Esophagus muscularis mucosa (tissue), 4 donors: ENCODE measurements at regions not wholly inside any gene's neighbourhood (a gene's known extent, or its start where the extent isn't known, plus 50 kb on each side); places are given as distances from the start of the nearest gene placed in this dataset.

Experiments used
- DNase-seq: peaks from one replicate; pipeline ENCODE4 v3.0.0-alpha.2; 2017; ENCODE audit errors: extremely low spot score
- H3K27ac ChIP-seq, 4 donors: fragments of 200-600 bp; sonication (generic); replicated peaks in 1 of 4; 1 replicate in 3 of 4; 2 replicates in 1 of 4; pipeline ENCODE4 v1.5.1; 2016 to 2019; ENCODE audit warnings: mild to moderate bottlenecking in 1 of 4
- H3K27me3 ChIP-seq, 4 donors: fragments of 200-600 bp; sonication (generic); one replicate each; pipeline versions ENCODE4 v1.5.1 to v1.6.0; 2016 to 2019
- H3K36me3 ChIP-seq, 4 donors: fragments of 200-600 bp; sonication (generic); one replicate each; pipeline ENCODE4 v1.5.1; 2016 to 2019
- H3K4me1 ChIP-seq, 4 donors: fragments of 200-600 bp; sonication (generic); one replicate each; pipeline ENCODE4 v1.5.1; 2016 to 2019
- H3K4me3 ChIP-seq, 4 donors: fragments of 200-600 bp; sonication (generic); 1 replicate in 2 of 4; 2 replicates in 2 of 4; pipeline ENCODE4 v1.5.1; 2016 to 2019; ENCODE audit warnings: mild to moderate bottlenecking in 4 of 4, moderate library complexity in 1 of 4
- H3K9me3 ChIP-seq, 4 donors: fragments of 200-600 bp; sonication (generic); 1 replicate in 3 of 4; 2 replicates in 1 of 4; pipeline ENCODE4 v1.5.1; 2016 to 2019
- EP300 ChIP-seq: sonication (generic); formaldehyde crosslinking; IDR thresholded peaks from one replicate; pipeline ENCODE4 v1.6.1; 2017; ENCODE audit warnings: antibody characterized with exemption
- POLR2A ChIP-seq: fragments of 450-650 bp; IDR thresholded peaks from one replicate; pipeline ENCODE4 v1.6.1; 2017; ENCODE audit warnings: antibody characterized with exemption, moderate library complexity, mild to moderate bottlenecking, low read depth
- POLR2AphosphoS5 ChIP-seq, 2 donors: sonication (generic); formaldehyde crosslinking; IDR thresholded peaks; one replicate each; pipeline ENCODE4 v1.6.1; 2017; ENCODE audit warnings: antibody characterized with exemption in 2 of 2
- WGBS: methylation state at CpG from one replicate; pipeline ENCODE4 v1.1.5; 2018; 5-methylcytosine and 5-hydroxymethylcytosine counted together
- intact Hi-C: fragments of 100-400 bp; cut with DNase I; formaldehyde crosslinking; loops from one replicate; pipeline ENCODE4 v1.15.1; 2023
- TF ChIP-seq, protein P1 (sequence below), 3 experiments: fragments of 200-600 bp in 2 of 3; fragments of 450-650 bp in 1 of 3; sonication (generic) in 2 of 3; IDR thresholded peaks; one replicate each; pipeline ENCODE4 v1.5.1; 2017 to 2019; ENCODE audit warnings: antibody characterized with exemption in 3 of 3, mild to moderate bottlenecking in 2 of 3, moderate library complexity in 1 of 3

DNA sequence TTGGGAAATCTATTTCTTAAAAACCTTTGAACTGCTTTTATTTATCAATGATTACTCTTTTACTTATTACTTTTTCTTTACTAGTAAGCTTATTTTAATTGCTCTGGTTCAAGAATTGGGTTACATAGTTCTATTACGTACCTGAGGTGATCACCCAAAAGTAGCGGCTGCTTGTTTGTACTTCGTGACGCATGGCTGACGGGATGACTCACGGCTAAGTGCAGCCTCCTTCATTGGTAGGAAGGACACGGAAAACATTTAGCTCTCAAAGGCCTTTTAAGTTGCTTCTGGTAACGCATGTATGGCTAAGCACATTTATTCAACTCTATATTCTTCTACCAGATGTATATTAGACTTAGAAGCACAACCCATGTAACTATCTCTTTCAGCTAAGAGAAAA is 285.8 kb upstream of the SP4 start:
- no peaks in the 10 kb centered on the region for H3K36me3 ChIP-seq
- no peak overlapping the region for H3K27ac ChIP-seq
- H3K9me3 ChIP-seq: no peaks in the 10 kb centered on the region
- no peaks in the 10 kb centered on the region for H3K4me1 ChIP-seq
- TF ChIP-seq POLR2AphosphoS5 (IDR thresholded peaks at IDR 0.05) (no peak), EP300 (no peak), POLR2A (no peak)
- TF ChIP-seq, protein P1, sequence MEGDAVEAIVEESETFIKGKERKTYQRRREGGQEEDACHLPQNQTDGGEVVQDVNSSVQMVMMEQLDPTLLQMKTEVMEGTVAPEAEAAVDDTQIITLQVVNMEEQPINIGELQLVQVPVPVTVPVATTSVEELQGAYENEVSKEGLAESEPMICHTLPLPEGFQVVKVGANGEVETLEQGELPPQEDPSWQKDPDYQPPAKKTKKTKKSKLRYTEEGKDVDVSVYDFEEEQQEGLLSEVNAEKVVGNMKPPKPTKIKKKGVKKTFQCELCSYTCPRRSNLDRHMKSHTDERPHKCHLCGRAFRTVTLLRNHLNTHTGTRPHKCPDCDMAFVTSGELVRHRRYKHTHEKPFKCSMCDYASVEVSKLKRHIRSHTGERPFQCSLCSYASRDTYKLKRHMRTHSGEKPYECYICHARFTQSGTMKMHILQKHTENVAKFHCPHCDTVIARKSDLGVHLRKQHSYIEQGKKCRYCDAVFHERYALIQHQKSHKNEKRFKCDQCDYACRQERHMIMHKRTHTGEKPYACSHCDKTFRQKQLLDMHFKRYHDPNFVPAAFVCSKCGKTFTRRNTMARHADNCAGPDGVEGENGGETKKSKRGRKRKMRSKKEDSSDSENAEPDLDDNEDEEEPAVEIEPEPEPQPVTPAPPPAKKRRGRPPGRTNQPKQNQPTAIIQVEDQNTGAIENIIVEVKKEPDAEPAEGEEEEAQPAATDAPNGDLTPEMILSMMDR (IDR thresholded peaks at IDR 0.05): no peak
- no peak overlapping the region for H3K4me3 ChIP-seq
- peaks cover 0 to 6% (median 0%) of the 10 kb centered on the region in 4 donors for H3K27me3 ChIP-seq
- 77% methylated on average over 8 of the region's 8 CpGs for WGBS
- intact Hi-C loops: no loop called here
- DNase-seq: no peak

DNA sequence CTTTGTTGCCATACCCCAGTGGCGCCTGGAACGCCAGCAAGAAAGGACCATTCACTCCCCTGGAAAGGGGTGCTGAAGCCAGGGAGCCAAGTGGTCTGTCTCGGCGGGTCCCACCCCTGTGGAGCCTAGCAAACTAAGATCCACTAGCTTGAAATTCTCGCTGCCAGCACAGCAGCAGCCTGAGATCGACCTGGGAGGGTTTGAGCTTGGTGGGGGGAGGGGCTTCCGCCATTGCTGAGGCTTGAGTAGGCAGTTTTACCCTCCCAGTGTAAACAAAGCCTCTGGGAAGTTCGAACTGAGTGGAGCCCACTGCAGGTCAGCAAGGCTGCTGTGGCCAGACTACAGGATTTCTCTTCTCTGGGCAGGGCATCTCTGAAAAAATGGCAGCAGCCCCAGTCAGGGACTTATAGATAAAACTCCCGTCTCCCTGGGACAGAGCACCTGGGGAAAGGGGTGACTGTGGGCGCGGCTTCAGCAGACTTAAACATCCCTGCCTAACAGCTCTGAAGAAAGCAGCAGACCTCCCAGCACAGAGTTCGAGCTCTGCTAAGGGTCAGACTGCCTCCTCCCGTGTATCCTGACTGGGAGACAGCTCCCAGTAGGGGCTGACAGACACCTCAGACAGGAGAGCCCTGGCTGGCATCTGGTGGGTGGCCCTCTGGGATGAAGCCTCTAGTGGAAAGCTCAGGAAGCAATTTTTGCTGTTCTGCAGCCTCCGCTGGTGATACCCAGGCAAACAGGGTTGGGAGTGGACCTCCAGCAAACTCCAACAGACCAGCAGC is 281.1 kb upstream of the SP4 start:
- TF ChIP-seq POLR2AphosphoS5 (IDR thresholded peaks at IDR 0.05) (no peak), POLR2A (no peak), EP300 (no peak)
- TF ChIP-seq, protein P1 (IDR thresholded peaks at IDR 0.05): no peak
- no peak overlapping the region for H3K4me3 ChIP-seq

DNA sequence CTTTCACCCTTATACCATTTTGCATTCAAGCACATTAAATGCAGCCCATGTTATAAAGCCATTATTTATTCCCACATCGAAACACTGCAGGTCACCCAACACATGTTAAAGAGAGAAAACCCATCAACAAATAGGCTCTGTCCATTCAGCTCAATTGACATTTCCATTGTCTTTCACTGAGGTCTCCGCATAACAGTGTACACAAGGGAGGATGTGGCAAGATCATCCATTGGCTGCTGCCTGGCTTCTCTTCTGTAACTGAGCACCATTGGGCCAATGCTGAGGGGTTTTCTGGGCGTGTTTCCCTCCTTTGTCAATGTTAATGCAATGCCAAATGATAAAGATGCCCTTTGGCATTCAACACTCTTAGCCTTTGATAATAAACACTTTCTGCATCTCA is 278.1 kb upstream of the SP4 start:
- H3K27ac ChIP-seq: no peak overlapping the region
- TF ChIP-seq POLR2AphosphoS5 (IDR thresholded peaks at IDR 0.05) (no peak), POLR2A (no peak), EP300 (no peak)
- TF ChIP-seq, protein P1 (IDR thresholded peaks at IDR 0.05): no peak
- no peaks in the 10 kb centered on the region for H3K4me1 ChIP-seq
- intact Hi-C loops: no loop called here
- no peak for DNase-seq
- WGBS: 85% methylated on average over 3 of the region's 3 CpGs
- H3K27me3 ChIP-seq: peaks cover 0 to 6% (median 0%) of the 10 kb centered on the region in 4 donors
- H3K4me3 ChIP-seq: no peak overlapping the region
- no peaks in the 10 kb centered on the region for H3K9me3 ChIP-seq
- H3K36me3 ChIP-seq: no peaks in the 10 kb centered on the region

More for the DNA sequence above, 281.1 kb upstream of the SP4 start:
- intact Hi-C loops: no loop called here
- H3K9me3 ChIP-seq: no peaks in the 10 kb centered on the region
- no peak overlapping the region for H3K27ac ChIP-seq
- no peaks in the 10 kb centered on the region for H3K36me3 ChIP-seq
- peaks cover 0 to 6% (median 0%) of the 10 kb centered on the region in 4 donors for H3K27me3 ChIP-seq
- 52% methylated on average over 9 of the region's 14 CpGs for WGBS
- no peak for DNase-seq
- H3K4me1 ChIP-seq: no peaks in the 10 kb centered on the region

DNA sequence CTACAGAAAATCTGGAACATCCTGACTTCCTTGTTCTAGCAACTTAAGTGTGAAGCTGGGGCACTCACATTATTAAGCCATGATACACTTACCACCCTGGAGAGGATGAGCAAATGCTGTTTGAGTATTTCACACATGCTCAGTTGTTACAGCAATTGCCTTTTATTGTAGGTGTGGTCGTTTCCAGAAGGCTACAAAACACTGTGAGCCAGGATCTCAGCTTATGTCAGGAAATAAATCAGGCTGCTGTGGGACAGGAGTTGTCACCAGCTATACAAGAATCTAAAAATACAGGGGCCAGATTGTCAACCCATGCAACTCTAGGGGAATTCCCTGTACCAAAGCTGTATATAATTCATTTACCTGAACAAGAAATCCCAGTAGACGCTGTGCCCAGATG is 273.3 kb upstream of the SP4 start:
- TF ChIP-seq POLR2A (no peak), EP300 (no peak)
- intact Hi-C loops: no loop called here
- Histone ChIP-seq H3K27ac (no peak overlapping the region), H3K4me1 (no peaks in the 10 kb centered on the region), H3K9me3 (no peaks in the 10 kb centered on the region), H3K27me3 (no peaks in the 10 kb centered on the region), H3K4me3 (no peak overlapping the region), H3K36me3 (no peaks in the 10 kb centered on the region)
- no peak for DNase-seq
- WGBS: 61% methylated on average over 2 of the region's 2 CpGs

DNA sequence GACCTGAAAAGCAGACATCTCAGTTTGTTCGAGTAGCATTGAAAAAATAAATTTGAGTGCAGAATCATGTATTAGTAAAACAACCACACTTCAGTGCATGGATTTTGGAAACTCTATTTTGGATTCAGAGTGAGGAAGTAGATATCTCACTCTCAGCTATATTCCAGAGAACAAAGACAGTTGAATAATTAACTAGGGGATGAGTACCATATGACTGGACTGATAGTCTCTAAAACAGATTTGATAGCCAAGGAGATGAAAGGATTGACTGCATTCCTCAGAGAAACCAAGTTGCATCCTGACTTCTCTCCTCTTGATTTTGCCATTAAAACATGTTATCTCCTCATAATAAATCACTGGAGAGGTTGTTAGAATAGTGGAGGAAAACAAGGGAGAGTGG is 268.4 kb upstream of the SP4 start:
- no peak for DNase-seq
- H3K36me3 ChIP-seq: no peaks in the 10 kb centered on the region
- intact Hi-C loops: no loop called here
- H3K9me3 ChIP-seq: no peaks in the 10 kb centered on the region
- TF ChIP-seq POLR2AphosphoS5 (IDR thresholded peaks at IDR 0.05) (no peak), EP300 (no peak), POLR2A (no peak)
- TF ChIP-seq, protein P1 (IDR thresholded peaks at IDR 0.05): no peak
- no peak overlapping the region for H3K4me3 ChIP-seq
- H3K4me1 ChIP-seq: no peaks in the 10 kb centered on the region
- no peaks in the 10 kb centered on the region for H3K27me3 ChIP-seq
- H3K27ac ChIP-seq: no peak overlapping the region
- 82% methylated on average over 1 of the region's 1 CpG for WGBS
